ENCODE measurements at regions not wholly inside any gene's neighbourhood (a gene's known extent, or its start where the extent isn't known, plus 50 kb on each side); places are given as distances from the start of the nearest gene placed in this dataset.

GRCh38 chr2:173555833-173556232, 201.2 kb downstream of the CDCA7 start:
- no peak overlapping the region for H3K4me3 ChIP-seq
- H3K27ac ChIP-seq = no peak overlapping the region
- TF ChIP-seq, protein P1, sequence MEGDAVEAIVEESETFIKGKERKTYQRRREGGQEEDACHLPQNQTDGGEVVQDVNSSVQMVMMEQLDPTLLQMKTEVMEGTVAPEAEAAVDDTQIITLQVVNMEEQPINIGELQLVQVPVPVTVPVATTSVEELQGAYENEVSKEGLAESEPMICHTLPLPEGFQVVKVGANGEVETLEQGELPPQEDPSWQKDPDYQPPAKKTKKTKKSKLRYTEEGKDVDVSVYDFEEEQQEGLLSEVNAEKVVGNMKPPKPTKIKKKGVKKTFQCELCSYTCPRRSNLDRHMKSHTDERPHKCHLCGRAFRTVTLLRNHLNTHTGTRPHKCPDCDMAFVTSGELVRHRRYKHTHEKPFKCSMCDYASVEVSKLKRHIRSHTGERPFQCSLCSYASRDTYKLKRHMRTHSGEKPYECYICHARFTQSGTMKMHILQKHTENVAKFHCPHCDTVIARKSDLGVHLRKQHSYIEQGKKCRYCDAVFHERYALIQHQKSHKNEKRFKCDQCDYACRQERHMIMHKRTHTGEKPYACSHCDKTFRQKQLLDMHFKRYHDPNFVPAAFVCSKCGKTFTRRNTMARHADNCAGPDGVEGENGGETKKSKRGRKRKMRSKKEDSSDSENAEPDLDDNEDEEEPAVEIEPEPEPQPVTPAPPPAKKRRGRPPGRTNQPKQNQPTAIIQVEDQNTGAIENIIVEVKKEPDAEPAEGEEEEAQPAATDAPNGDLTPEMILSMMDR (IDR thresholded peaks at IDR 0.05) = no peak
- 0 to 3% methylated on average over 1 of the region's 1 CpG for WGBS, 2 donors
- no peak for ATAC-seq
- no peaks in the 10 kb centered on the region for H3K36me3 ChIP-seq
- no peak for DNase-seq
- peaks cover 0 to 43% (median 14%) of the 10 kb centered on the region in 7 donors for H3K27me3 ChIP-seq
- H3K9me3 ChIP-seq = no peaks in the 10 kb centered on the region
- intact Hi-C loops (cut with DNase I) = no loop called here
- H3K4me1 ChIP-seq = peaks cover 0 to 13% (median 0%) of the 10 kb centered on the region in 9 donors

DNA sequence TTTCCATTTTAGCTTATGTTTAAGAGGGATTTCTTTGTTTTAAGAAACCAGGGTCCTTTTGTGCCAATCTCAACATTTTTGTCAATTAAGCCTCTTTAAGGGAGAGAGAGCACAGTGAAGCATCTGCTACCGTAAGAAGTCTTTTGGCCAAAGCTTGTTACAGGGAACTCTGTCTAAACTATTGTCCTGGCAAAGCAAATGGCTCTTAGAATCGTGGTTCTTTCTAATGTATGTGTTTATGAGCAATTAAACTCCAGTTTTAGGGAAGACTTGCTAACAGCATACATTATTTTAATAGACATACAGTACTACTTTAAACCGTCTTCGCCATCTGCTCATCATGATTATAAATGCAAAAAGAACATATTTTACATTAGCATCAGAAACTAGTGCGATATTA, 202.1 kb downstream of the CDCA7 start:
- Histone ChIP-seq H3K36me3 (no peaks in the 10 kb centered on the region), H3K9me3 (peaks cover 0 to 7% (median 0%) of the 10 kb centered on the region in 11 donors), H3K4me1 (peaks cover 0 to 13% (median 0%) of the 10 kb centered on the region in 9 donors), H3K4me3 (no peak overlapping the region), H3K27ac (no peak overlapping the region), H3K27me3 (peaks cover 0 to 43% (median 14%) of the 10 kb centered on the region in 7 donors)
- 84 to 90% methylated on average over 5 of the region's 5 CpGs for WGBS, 2 donors
- DNase-seq = no peak
- TF ChIP-seq, protein P1 (IDR thresholded peaks at IDR 0.05) = no peak
- intact Hi-C loops (cut with DNase I) = no loop called here
- ATAC-seq = no peak

GRCh38 chr2:173557497-173557896, 202.8 kb downstream of the CDCA7 start:
- intact Hi-C loops (cut with DNase I) = no loop called here
- H3K27ac ChIP-seq = no peak overlapping the region
- 93 to 96% methylated on average over 2 of the region's 2 CpGs for WGBS, 2 donors
- no peaks in the 10 kb centered on the region for H3K36me3 ChIP-seq
- H3K4me1 ChIP-seq = peaks cover 0 to 13% (median 0%) of the 10 kb centered on the region in 9 donors
- ATAC-seq (no peak), DNase-seq (no peak)
- H3K27me3 ChIP-seq = peaks cover 0 to 43% (median 14%) of the 10 kb centered on the region in 7 donors
- TF ChIP-seq, protein P1 (IDR thresholded peaks at IDR 0.05) = no peak
- peaks cover 0 to 13% (median 0%) of the 10 kb centered on the region in 11 donors for H3K9me3 ChIP-seq
- no peak overlapping the region for H3K4me3 ChIP-seq

DNA sequence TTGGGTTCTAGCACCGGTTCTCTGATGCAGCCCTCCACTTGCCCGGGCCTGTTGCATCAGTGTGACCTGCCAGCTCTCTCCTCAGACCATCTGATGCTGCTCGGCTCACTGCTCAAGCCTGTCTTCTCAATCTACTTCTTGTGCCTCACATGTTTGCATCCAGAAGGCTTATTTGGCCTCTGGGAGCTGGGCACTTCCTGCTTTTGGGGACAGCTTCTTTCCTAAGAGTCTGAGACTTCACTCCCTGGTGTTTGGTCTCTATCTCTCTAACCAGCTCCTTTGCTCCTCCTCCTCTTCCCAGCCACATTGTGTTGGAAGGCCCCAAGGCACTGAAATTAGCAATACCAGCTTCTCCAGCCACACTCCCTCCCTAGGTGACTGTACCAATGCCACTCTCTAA, 212.8 kb downstream of the CDCA7 start:
- TF ChIP-seq, protein P1 (IDR thresholded peaks at IDR 0.05) = no peak
- Histone ChIP-seq H3K9me3 (peaks cover 0 to 11% (median 0%) of the 10 kb centered on the region in 11 donors), H3K27ac (no peak overlapping the region), H3K4me3 (no peak overlapping the region), H3K4me1 (peaks cover 0 to 15% (median 6%) of the 10 kb centered on the region in 9 donors), H3K27me3 (peaks cover 0 to 14% (median 0%) of the 10 kb centered on the region in 7 donors), H3K36me3 (no peaks in the 10 kb centered on the region)
- 78 to 87% methylated on average over 3 of the region's 3 CpGs for WGBS, 2 donors
- intact Hi-C loops (cut with DNase I) = loop anchor here in 4 of 10 donors (5.0 to 10.0 kb wide), 2 partner anchors 163 to 165 kb away; no protein-coding TSS in a partner anchor
- no peak for DNase-seq
- ATAC-seq = no peak

All from heart right ventricle (tissue), 16 donors.